IMR-90 (cell line): ENCODE measurements at regions not wholly inside any gene's neighbourhood (a gene's known extent, or its start where the extent isn't known, plus 50 kb on each side); places are given as distances from the start of the nearest gene placed in this dataset.

Experiments used
- ATAC-seq: fragments of 200-7000 bp; cut with Tn5 transposase; 2 replicates; pipeline ENCODE4 v1.9.1; 2020; ENCODE audit warnings: low read depth, mild to moderate bottlenecking, moderate library complexity
- BruUV-seq: library from RNA; stranded (reverse); fragments of 400-500 nt; replicated peaks from 2 replicates; lab custom pipeline; 2021; lab: Mats Ljungman, UMichigan
- CTCF ChIA-PET: fragments of 300-600 bp; formaldehyde crosslinking; extraction: SDS; loops from one replicate; lab custom pipeline; 2021; ENCODE audit warnings: antibody characterized with exemption; lab: Yijun Ruan, JAX
- POLR2A ChIA-PET: fragments of 300-600 bp; sonication (Branson Sonifier 250); formaldehyde crosslinking; loops from one replicate; lab custom pipeline; 2022; ENCODE audit warnings: antibody characterized with exemption; ENCODE audit not compliant: unreplicated experiment; lab: Charles Lee
- DNase-seq: peaks from one replicate; pipeline ENCODE4 v3.0.0; 2013
- H2AFZ ChIP-seq: replicated peaks from 2 replicates; pipeline ENCODE3; 2013; ENCODE audit warnings: low read length, mild to moderate bottlenecking; ENCODE audit not compliant: poor library complexity
- H2AK5ac ChIP-seq: 2 replicates; pipeline ENCODE4 v1.6.1; 2013; ENCODE audit warnings: low read depth, low read length, inconsistent platforms
- H2AK9ac ChIP-seq: replicated peaks from 2 replicates; pipeline ENCODE3; 2013; ENCODE audit warnings: mild to moderate bottlenecking, low read depth, low read length, moderate library complexity; ENCODE audit not compliant: poor library complexity
- H2BK120ac ChIP-seq: 2 replicates; pipeline ENCODE4 v1.6.1; 2013; ENCODE audit warnings: low read depth, low read length, inconsistent platforms
- H2BK15ac ChIP-seq: 3 replicates; pipeline ENCODE4 v1.6.1; 2013; ENCODE audit warnings: low read depth, low read length, inconsistent platforms
- H2BK20ac ChIP-seq: 2 replicates; pipeline ENCODE4 v1.6.1; 2013; ENCODE audit warnings: low read depth, mild to moderate bottlenecking, inconsistent platforms, low read length, moderate library complexity
- H2BK5ac ChIP-seq: 2 replicates; pipeline ENCODE4 v1.6.1; 2013; ENCODE audit warnings: mild to moderate bottlenecking, low read depth, low read length, inconsistent platforms; ENCODE audit not compliant: poor library complexity, severe bottlenecking
- H3K14ac ChIP-seq: replicated peaks from 2 replicates; pipeline ENCODE4 v1.6.1; 2013; ENCODE audit warnings: low read depth, low read length, inconsistent platforms
- H3K18ac ChIP-seq: 2 replicates; pipeline ENCODE4 v1.6.1; 2013; ENCODE audit warnings: low read depth, low read length, control low read depth
- H3K23ac ChIP-seq: 2 replicates; pipeline ENCODE4 v1.6.1; 2013; ENCODE audit warnings: low read depth, low read length, inconsistent platforms
- H3K27ac ChIP-seq: 2 replicates; pipeline ENCODE4 v1.5.1; 2013; ENCODE audit warnings: mild to moderate bottlenecking, control low read depth, low read length; ENCODE audit not compliant: insufficient read depth
- H3K27me3 ChIP-seq: 2 replicates; pipeline ENCODE4 v1.6.1; 2013; ENCODE audit warnings: low read length; ENCODE audit not compliant: control insufficient read depth, insufficient read depth
- H3K36me3 ChIP-seq: 2 replicates; pipeline ENCODE4 v1.6.1; 2013; ENCODE audit warnings: low read length, mixed read lengths; ENCODE audit not compliant: control insufficient read depth, insufficient read depth
- H3K4ac ChIP-seq: 2 replicates; pipeline ENCODE4 v1.6.1; 2013; ENCODE audit warnings: low read depth, low read length, inconsistent platforms
- H3K4me1 ChIP-seq: 2 replicates; pipeline ENCODE4 v1.6.1; 2013; ENCODE audit warnings: low read length, mixed read lengths; ENCODE audit not compliant: control insufficient read depth, insufficient read depth
- H3K4me2 ChIP-seq: 2 replicates; pipeline ENCODE4 v1.6.1; 2013; ENCODE audit warnings: low read depth, mild to moderate bottlenecking, control low read depth, low read length, moderate library complexity
- H3K4me3 ChIP-seq: 2 replicates; pipeline ENCODE4 v1.5.1; 2013; ENCODE audit warnings: low read depth, mild to moderate bottlenecking, control low read depth, low read length, moderate library complexity; ENCODE audit not compliant: insufficient read depth
- H3K56ac ChIP-seq: 2 replicates; pipeline ENCODE4 v1.6.1; 2013; ENCODE audit warnings: low read length, inconsistent platforms; ENCODE audit not compliant: insufficient read depth; ENCODE audit errors: extremely low read depth
- H3K79me1 ChIP-seq, 2 experiments: 2 replicates each; pipeline ENCODE4 v1.6.1; 2013; ENCODE audit warnings: low read length in 2 of 2, inconsistent platforms in 1 of 2, low read depth in 1 of 2
- H3K9ac ChIP-seq: 2 replicates; pipeline ENCODE4 v1.6.1; 2013; ENCODE audit warnings: low read depth, low read length, control low read depth
- H3K9me1 ChIP-seq: 2 replicates; pipeline ENCODE4 v1.6.1; 2013; ENCODE audit warnings: low read length, inconsistent platforms; ENCODE audit not compliant: insufficient read depth
- H3K9me3 ChIP-seq: 2 replicates; pipeline ENCODE4 v1.6.1; 2013; ENCODE audit warnings: low read length; ENCODE audit not compliant: control insufficient read depth, insufficient read depth
- H4K20me1 ChIP-seq: 2 replicates; pipeline ENCODE4 v1.6.1; 2013; ENCODE audit warnings: low read length, inconsistent platforms; ENCODE audit not compliant: insufficient read depth
- H4K5ac ChIP-seq: 2 replicates; pipeline ENCODE4 v1.6.1; 2013; ENCODE audit warnings: mild to moderate bottlenecking, low read depth, low read length, control low read depth
- H4K8ac ChIP-seq, 2 experiments: 2 replicates each; pipeline ENCODE4 v1.6.1; 2013; ENCODE audit warnings: low read depth in 2 of 2, low read length in 2 of 2, control low read depth in 1 of 2, inconsistent platforms in 1 of 2
- H4K91ac ChIP-seq: 2 replicates; pipeline ENCODE4 v1.6.1; 2013; ENCODE audit warnings: low read depth, low read length, inconsistent platforms; ENCODE audit not compliant: insufficient read depth
- BHLHE40 ChIP-seq: fragments of 150-350 bp; IDR thresholded peaks from 2 replicates; pipeline ENCODE4 v1.6.1; 2016; ENCODE audit warnings: mild to moderate bottlenecking, low read depth, low read length
- CHD1 ChIP-seq: IDR thresholded peaks from 2 replicates; pipeline ENCODE4 v1.6.1; 2012; ENCODE audit warnings: low read depth, low read length, improper control_type of control experiment
- FOS ChIP-seq: fragments of 150-350 bp; IDR thresholded peaks from 2 replicates; pipeline ENCODE4 v1.6.1; 2016; ENCODE audit warnings: low read depth, low read length
- MAZ ChIP-seq: IDR thresholded peaks from 2 replicates; pipeline ENCODE4 v1.6.1; 2012; ENCODE audit warnings: low read depth, mild to moderate bottlenecking, low read length, improper control_type of control experiment, moderate library complexity, borderline replicate concordance
- MXI1 ChIP-seq: IDR thresholded peaks from 2 replicates; pipeline ENCODE4 v1.6.1; 2012; ENCODE audit warnings: low read depth, mild to moderate bottlenecking, low read length, moderate library complexity, borderline replicate concordance
- NFE2L2 ChIP-seq: fragments of 150-350 bp; IDR thresholded peaks from 2 replicates; pipeline ENCODE4 v1.6.1; 2016; ENCODE audit warnings: low read depth, mild to moderate bottlenecking, low read length
- POLR2A ChIP-seq: IDR thresholded peaks from 2 replicates; pipeline ENCODE4 v1.6.1; 2012; ENCODE audit warnings: mild to moderate bottlenecking, low read depth, low read length
- RCOR1 ChIP-seq: IDR thresholded peaks from 2 replicates; pipeline ENCODE4 v1.6.1; 2012; ENCODE audit warnings: mild to moderate bottlenecking, low read length, improper control_type of control experiment; ENCODE audit not compliant: insufficient replicate concordance
- SMC3 ChIP-seq: fragments of 150-350 bp; IDR thresholded peaks from 2 replicates; pipeline ENCODE4 v1.6.1; 2016; ENCODE audit warnings: low read depth, mild to moderate bottlenecking, antibody characterized with exemption, low read length, moderate library complexity
- WGBS, 2 experiments: methylation state at CpG; one replicate each; pipeline versions ENCODE4 v1.1.5 to v1.1.7; 2013; ENCODE audit warnings: missing lambda C conversion rate in 2 of 2; ENCODE audit not compliant: insufficient read length in 1 of 2; ENCODE audit errors: extremely low coverage in 2 of 2; 5-methylcytosine and 5-hydroxymethylcytosine counted together
- dilution Hi-C: fragments of 300-500 bp; cut with HindIII; formaldehyde crosslinking; loops from one replicate; pipeline ENCODE4 v1.14.3; 2018; ENCODE audit warnings: low sequenced_read_pairs; ENCODE audit not compliant: unreplicated experiment
- in situ Hi-C: fragments of 300-500 bp; cut with MboI; formaldehyde crosslinking; loops from 3 replicates; pipeline ENCODE4 v1.14.3; 2019; ENCODE audit warnings: low sequenced_read_pairs, inconsistent platforms, mixed read lengths
- intact Hi-C: fragments of 100-400 bp; cut with micrococcal nuclease; formaldehyde crosslinking; loops from 2 replicates; pipeline ENCODE4 v1.10.0; 2022
- TF ChIP-seq, protein P1 (sequence below): fragments of 150-350 bp; IDR thresholded peaks from 2 replicates; pipeline ENCODE4 v1.6.1; 2017; ENCODE audit warnings: mild to moderate bottlenecking, antibody characterized with exemption, low read length, low read depth

- peaks cover 25% of the 10 kb centered on the region for H3K27me3 ChIP-seq
- no peak for TF ChIP-seq MAZ
- no peak for TF ChIP-seq CHD1
- no peak for TF ChIP-seq POLR2A
- no peak for TF ChIP-seq FOS
- TF ChIP-seq MXI1, result no peak
- no peak for TF ChIP-seq SMC3
- TF ChIP-seq NFE2L2, result no peak
- no peak for TF ChIP-seq BHLHE40
- TF ChIP-seq, protein P1, sequence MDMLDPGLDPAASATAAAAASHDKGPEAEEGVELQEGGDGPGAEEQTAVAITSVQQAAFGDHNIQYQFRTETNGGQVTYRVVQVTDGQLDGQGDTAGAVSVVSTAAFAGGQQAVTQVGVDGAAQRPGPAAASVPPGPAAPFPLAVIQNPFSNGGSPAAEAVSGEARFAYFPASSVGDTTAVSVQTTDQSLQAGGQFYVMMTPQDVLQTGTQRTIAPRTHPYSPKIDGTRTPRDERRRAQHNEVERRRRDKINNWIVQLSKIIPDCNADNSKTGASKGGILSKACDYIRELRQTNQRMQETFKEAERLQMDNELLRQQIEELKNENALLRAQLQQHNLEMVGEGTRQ, result no peak
- TF ChIP-seq RCOR1, result no peak
- H3K27ac ChIP-seq, result no peak overlapping the region
- H3K56ac ChIP-seq, result no peak overlapping the region
- no peak overlapping the region for H3K14ac ChIP-seq
- H3K23ac ChIP-seq, result no peak overlapping the region
- no peak overlapping the region for H4K5ac ChIP-seq
- H3K9me3 ChIP-seq, result no peaks in the 10 kb centered on the region
- H2BK5ac ChIP-seq, result no peak overlapping the region
- H3K9me1 ChIP-seq, result no peaks in the 10 kb centered on the region; the same call in 1 of the 2 replicates
- H2BK15ac ChIP-seq, result no peak overlapping the region
- ATAC-seq (no peak), DNase-seq (no peak)
- H3K4me2 ChIP-seq, result no peak overlapping the region
- BruUV-seq, result no TSS peak
- H4K8ac ChIP-seq, result no peak overlapping the region
- H2BK20ac ChIP-seq, result no peak overlapping the region
- no peaks in the 10 kb centered on the region for H3K79me1 ChIP-seq
- ChIA-PET CTCF (interaction anchor here (1.0 kb wide), 1 partner anchor 1357 kb away, joined by 3 read pairs; no protein-coding TSS in a partner anchor), POLR2A (interaction anchor here (0.5 kb wide), 1 partner anchor 259 kb away, joined by 3 read pairs; no protein-coding TSS in a partner anchor)
- H3K36me3 ChIP-seq, result no peaks in the 10 kb centered on the region
- no peak overlapping the region for H2AK5ac ChIP-seq
- H4K20me1 ChIP-seq, result no peaks in the 10 kb centered on the region
- H3K9ac ChIP-seq, result no peak overlapping the region
- H2BK120ac ChIP-seq, result no peak overlapping the region
- dilution Hi-C loops (no loop called here), in situ Hi-C loops (no loop called here), intact Hi-C loops (no loop called here)
- WGBS, 2 experiments, result no CpG with 5 or more reads among the region's 1 CpG
- no peak overlapping the region for H3K4ac ChIP-seq
- H2AFZ ChIP-seq, result no peak overlapping the region
- H3K4me1 ChIP-seq, result no peaks in the 10 kb centered on the region
- no peak overlapping the region for H2AK9ac ChIP-seq
- H3K4me3 ChIP-seq, result no peak overlapping the region
- H3K18ac ChIP-seq, result no peak overlapping the region
- H4K91ac ChIP-seq, result no peak overlapping the region
Observed at GRCh38 chr2:219743548-219743947, 116.1 kb downstream of the SLC4A3 start.
